ENCODE measurements at regions not wholly inside any gene's neighbourhood (a gene's known extent, or its start where the extent isn't known, plus 50 kb on each side); places are given as distances from the start of the nearest gene placed in this dataset.

DNA sequence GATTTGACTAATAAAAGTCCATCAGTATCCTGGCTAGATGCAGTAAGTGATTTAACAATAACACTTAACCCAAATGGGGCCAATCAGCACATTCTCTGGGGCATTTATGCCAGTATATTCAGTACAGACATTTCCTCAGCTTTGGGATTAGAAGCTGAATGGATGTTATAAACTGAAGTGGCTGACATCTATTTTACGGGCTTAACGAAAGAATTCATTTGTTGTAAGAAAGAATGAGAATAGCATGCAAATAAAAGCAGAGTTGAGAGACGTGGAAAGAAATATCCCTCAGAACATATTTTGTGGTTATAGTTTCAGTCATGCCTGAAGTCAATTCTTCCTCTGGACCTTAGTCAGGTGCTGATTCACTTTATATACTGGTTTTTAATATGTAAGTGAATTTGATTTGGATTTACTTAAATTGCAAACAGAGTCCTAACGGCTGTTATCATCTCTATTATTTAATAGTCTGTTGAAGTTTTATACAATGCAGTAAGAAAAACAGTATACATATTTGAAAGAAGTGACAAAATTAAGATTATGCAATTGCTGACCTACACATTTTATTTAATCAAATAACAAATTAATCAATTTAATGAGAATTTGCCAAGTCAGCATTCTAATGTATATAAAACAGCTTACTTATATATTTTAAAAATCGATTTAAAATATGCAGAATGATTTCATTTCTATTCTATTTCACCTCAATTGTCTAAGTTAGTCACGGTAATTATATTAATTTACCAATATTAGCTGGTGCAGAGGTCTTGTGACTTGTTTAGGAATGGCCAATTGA, 513.9 kb upstream of the CADM2 start:
- H3K56ac ChIP-seq (ENCODE audit: extremely low read depth, insufficient read depth, low read length), result no peak overlapping the region
- DNase-seq (no peak), ATAC-seq (ENCODE audit: low read depth) (no peak)
- H3K4me3 ChIP-seq (ENCODE audit: insufficient read depth, low read depth, low read length), result no peak overlapping the region
- no peak overlapping the region for H4K8ac ChIP-seq (ENCODE audit: low read depth in 2 of 2, low read length in 2 of 2)
- in situ Hi-C loops (cut with MboI; ENCODE audit: low sequenced_read_pairs) (no loop called here), dilution Hi-C loops (cut with HindIII; ENCODE audit: low sequenced_read_pairs, unreplicated experiment) (no loop called here), intact Hi-C loops (cut with micrococcal nuclease) (no loop called here)
- H4K20me1 ChIP-seq (ENCODE audit: insufficient read depth, low read length), result no peaks in the 10 kb centered on the region
- H2AK5ac ChIP-seq (ENCODE audit: low read depth, low read length), result no peak overlapping the region
- no peak overlapping the region for H2BK15ac ChIP-seq (ENCODE audit: low read depth, low read length)
- no peak overlapping the region for H3K23ac ChIP-seq (ENCODE audit: low read depth, low read length)
- H2AFZ ChIP-seq (replicated peaks; ENCODE audit: low read length, poor library complexity), result no peak overlapping the region
- H3K36me3 ChIP-seq (ENCODE audit: control insufficient read depth, insufficient read depth, low read length), result no peaks in the 10 kb centered on the region
- no CpG with 5 or more reads among the region's 6 CpGs for WGBS, 2 experiments (ENCODE audit: extremely low coverage in 2 of 2, insufficient read length in 1 of 2)
- H2AK9ac ChIP-seq (replicated peaks; ENCODE audit: low read depth, low read length, poor library complexity), result no peak overlapping the region
- H3K27ac ChIP-seq (ENCODE audit: insufficient read depth, low read length), result no peak overlapping the region
- POLR2A ChIA-PET (ENCODE audit: unreplicated experiment), result no interaction called here
- H3K4me1 ChIP-seq (ENCODE audit: control insufficient read depth, insufficient read depth, low read length), result no peaks in the 10 kb centered on the region
- no peak overlapping the region for H2BK120ac ChIP-seq (ENCODE audit: low read depth, low read length)
- no peak for TF ChIP-seq RCOR1 (IDR thresholded peaks at IDR 0.05; ENCODE audit: insufficient replicate concordance, low read length)
- no peak for TF ChIP-seq CHD1 (IDR thresholded peaks at IDR 0.05; ENCODE audit: low read depth, low read length)
- no peak for TF ChIP-seq CEBPB (IDR thresholded peaks at IDR 0.05; ENCODE audit: low read depth, low read length)
- no peak for TF ChIP-seq NFE2L2 (IDR thresholded peaks at IDR 0.05; ENCODE audit: low read depth, low read length)
- peak; percentile 98 for TF ChIP-seq MAFK (IDR thresholded peaks at IDR 0.05; ENCODE audit: low read depth, low read length)
- no peak overlapping the region for H3K18ac ChIP-seq (ENCODE audit: low read depth, low read length)
- no peaks in the 10 kb centered on the region for H3K9me1 ChIP-seq (ENCODE audit: insufficient read depth, low read length)
- BruUV-seq (replicated peaks), result no TSS peak
- no peak overlapping the region for H3K4me2 ChIP-seq (ENCODE audit: low read depth, low read length)
- no peak overlapping the region for H4K91ac ChIP-seq (ENCODE audit: insufficient read depth, low read depth, low read length)
- no peak overlapping the region for H3K4ac ChIP-seq (ENCODE audit: low read depth, low read length)
- no peak overlapping the region for H2BK5ac ChIP-seq (ENCODE audit: low read depth, low read length, poor library complexity, severe bottlenecking)
- H3K79me1 ChIP-seq (ENCODE audit: low read depth in 1 of 2, low read length in 2 of 2), result no peaks in the 10 kb centered on the region
- no peaks in the 10 kb centered on the region for H3K27me3 ChIP-seq (ENCODE audit: control insufficient read depth, insufficient read depth, low read length)
- no peak overlapping the region for H4K5ac ChIP-seq (ENCODE audit: low read depth, low read length)
- CTCF ChIA-PET, result no interaction called here
- H2BK20ac ChIP-seq (ENCODE audit: low read depth, low read length), result no peak overlapping the region
- H3K9ac ChIP-seq (ENCODE audit: low read depth, low read length), result no peak overlapping the region
- peaks cover 5% of the 10 kb centered on the region for H3K9me3 ChIP-seq (ENCODE audit: control insufficient read depth, insufficient read depth, low read length)
- no peak overlapping the region for H3K14ac ChIP-seq (replicated peaks; ENCODE audit: low read depth, low read length)

Data from IMR-90 (cell line).